Skin of body (tissue), 1 donor: ENCODE measurements at regions not wholly inside any gene's neighbourhood (a gene's known extent, or its start where the extent isn't known, plus 50 kb on each side); places are given as distances from the start of the nearest gene placed in this dataset.

Source experiments
- DNase-seq: peaks from one replicate; lab custom pipeline; 2025; lab: John Stamatoyannopoulos, UW

DNA sequence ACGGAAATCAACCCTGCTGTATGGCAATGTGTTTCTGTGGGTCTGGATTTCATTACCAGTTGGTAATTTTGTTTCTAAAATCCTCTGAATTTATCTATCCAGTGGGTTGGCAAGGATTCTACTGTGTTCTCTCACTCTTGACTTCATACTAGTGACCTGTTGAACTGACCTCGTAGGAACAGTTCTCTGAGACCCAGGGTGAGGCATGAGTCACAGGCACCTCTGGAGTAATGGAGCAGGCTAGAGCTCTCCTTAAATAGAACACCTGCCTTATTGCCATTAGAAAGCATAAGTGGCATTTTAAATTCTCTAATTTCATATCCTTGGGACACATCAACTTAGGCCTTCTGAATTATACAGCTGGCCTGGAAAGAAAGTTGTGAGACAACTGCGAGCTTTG lies 258.3 kb upstream of the NAV3 start:
- no peak for DNase-seq

DNA sequence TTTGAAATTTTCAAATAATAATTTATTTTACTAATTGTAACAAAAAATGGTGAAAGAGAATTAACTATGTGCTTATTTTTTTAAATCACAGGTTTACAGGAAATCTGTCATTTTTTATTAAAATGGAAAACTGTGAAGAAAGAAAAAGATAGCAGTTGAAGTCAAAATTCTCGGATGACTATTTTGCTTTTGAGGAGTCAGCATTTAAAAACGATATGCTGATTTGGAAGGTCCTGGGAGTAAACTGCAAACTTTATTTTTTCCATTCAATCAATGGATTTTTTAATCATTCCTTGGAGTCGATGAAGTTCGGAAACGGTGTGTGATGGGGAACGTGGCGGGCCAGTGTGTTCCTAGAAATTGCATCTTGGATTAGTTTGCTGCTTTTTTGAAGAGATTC lies 258.9 kb upstream of the NAV3 start:
- no peak for DNase-seq

DNA sequence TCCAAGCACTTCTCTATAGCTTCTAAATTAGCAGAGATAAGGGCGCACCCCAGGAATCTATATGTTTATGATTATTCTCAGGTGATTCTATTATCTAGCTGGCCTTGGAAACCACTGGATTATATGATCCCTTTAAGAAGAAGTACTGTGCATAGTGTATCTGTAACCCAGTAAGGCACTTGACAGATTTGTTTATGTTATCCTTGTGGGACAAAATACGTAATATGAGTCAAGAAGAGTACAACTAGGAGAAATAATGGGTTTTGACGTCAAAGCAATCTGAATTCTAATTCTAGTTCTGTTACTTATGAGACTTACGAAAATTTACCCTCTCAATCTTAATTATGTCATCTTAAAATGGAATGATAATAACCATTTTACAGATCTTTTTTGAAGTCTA lies 259.6 kb upstream of the NAV3 start:
- DNase-seq = no peak

DNA sequence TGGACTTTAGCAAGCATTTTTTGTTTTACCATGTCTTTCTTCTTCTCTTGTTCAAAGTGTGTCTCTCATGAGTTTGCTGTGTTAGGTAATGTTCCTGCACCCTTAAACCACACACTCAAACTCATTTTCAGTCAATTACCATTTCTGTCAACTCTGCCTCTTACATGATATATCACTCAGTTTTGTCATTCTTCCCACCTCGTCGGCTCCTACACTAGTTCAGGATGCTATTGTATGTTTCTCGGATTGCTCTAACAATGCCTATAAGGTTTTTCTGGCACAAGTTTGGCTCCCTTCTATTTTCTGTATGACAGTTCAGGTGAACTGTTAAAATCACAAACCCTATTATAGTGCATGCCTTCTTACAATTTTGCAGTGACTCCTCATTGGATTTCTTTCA lies 260.8 kb upstream of the NAV3 start:
- no peak for DNase-seq

DNA sequence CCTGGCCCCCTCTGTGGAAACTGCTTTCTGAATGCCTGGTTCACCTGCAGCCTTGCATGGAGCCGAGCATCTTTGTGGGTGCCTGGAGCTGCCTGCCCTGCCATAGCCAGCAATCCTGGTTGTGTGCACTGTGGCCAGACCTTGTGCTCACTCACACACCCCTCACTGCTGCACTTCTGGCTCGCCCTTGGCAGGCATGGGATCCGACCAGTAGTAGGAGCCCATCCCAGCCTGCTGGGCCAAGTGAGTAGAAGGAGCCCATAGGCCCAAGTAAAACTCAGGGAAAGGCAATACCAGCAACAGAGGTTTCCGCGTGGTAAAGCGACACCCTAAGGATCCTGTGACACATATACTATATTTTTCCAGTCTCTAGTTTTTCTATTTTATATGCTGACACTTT lies 270.0 kb upstream of the NAV3 start:
- DNase-seq = no peak

DNA sequence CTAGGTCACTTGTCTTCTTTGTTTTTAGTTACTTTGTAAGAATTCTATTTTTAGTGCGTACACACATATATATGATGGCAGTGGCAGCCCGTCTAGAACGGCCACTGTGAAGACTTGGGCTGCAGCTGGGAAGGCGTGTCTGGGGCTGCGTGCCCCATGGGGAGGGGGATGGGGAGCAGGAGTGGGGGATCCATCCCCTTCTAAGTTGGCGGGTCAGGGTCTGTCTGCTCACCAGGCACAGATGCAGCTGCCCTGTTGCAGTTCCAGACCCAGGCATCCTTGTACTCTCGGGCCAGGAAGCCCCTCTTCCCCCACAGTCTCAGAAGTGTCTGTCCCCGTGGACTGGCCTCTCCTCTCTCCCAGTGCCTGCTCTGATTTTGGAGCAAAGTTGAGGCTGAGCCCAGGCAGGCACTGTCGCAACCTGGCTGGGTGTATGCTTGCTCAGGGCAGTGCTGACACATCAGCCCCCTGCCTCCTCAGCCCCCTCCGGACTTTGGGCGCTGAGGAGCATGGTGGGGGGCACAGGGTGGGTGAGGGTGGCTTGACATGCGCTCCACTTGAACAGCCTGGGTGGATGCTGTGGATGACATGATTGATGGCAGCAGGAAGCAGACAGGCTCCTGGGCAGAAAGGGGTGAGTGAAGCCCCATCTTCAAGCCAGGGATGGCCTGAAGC lies 271.2 kb upstream of the NAV3 start:
- no peak for DNase-seq

DNA sequence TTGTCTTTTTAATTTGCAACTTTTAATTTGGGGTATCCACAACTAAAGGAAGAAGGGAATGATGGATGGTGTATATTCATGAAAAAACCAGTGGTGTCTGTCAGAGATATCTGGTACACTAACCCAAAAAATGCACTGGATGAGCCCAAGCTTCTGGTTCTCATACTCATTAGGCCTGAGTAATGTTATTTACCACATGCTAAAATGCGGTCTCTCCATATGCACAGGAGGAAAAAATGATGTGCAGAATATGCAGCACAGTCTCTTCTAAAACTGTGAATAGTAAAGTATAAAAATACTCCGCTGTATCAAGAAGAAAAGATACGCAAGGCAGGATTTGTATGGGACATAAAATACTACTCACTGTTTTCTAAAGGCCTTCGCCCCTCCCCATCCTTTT lies 275.6 kb upstream of the NAV3 start:
- DNase-seq = no peak

DNA sequence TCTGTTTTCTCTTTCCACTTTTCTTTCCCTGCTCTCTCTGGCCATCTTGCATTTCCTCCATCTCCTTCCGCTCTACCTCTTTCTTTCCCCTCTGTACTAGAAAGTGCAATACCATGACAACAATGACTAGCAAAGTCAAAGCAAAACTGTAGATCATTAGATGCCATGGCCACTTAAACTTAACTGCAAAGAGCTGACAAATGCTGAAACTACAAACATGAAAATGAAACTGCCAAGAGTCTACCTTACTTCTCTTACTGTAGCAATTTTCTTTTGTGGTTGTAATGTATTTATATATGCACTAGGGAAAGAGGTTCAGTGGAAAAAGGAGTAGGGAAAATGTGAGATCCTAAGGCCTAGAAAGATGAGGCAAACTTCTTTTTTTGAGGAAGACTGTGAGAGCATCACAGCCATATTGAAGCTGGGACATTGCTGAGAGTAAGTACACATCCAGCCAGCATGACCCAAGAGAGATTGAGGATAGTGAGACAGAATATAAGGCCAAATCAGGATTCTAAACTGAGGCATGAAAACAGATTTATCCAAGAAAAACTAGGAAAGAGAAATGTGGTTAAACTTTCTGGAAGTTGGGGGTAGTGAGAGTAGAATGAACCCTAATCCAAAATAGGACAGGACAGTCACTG lies 276.6 kb upstream of the NAV3 start:
- DNase-seq = no peak

DNA sequence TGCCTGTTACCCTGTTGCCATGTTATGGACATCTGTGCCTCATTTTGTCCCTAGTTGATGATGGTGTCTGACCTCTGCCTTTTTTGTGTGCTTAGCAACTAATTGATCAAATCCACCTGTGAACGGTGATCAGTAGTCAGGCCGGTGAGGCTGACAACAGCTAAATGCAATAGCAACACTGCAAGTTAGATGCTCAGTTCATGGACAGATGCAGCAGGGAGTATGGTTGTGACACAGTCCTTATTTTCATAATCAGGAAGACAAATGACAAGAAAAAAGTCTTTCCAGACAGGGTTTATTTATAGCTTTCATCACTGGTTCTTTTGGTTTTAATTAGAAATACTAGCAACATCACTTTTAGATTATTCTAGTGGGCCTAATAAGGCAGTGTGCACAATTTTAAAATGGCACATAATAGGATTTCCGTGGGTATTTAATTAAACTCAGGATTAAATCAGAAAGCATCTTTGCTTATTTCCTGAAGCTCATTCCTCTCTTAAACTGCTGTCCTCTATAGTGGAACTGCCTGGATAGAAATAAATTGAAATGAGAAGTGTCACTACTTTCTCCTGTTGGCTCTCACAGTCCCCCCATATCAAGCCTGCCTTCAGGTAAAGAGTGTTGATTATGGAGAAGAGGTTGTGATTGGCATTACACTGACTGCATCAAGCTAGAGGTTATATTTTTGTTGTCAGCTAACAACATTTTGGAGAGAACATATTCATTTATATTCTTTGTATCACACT lies 281.1 kb upstream of the NAV3 start:
- DNase-seq = peak; percentile 44

DNA sequence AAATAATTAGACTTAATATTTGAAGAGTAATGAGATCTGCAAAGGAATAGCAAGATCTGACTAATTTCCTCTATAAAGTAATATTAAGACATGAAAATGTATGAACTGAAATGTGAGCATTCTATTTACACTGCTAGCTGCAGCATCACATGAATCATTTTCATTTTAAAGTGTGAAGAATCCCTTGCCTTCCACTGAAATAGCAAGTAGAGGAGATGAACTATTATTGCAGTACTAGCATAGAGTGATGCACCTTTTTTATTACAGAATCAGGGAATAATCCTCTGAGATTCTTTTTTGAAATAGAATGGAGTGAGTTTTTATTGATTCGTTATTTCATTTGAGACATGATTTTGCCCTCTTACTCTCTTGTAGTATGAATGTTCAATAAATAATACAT lies 281.9 kb upstream of the NAV3 start:
- DNase-seq = no peak

DNA sequence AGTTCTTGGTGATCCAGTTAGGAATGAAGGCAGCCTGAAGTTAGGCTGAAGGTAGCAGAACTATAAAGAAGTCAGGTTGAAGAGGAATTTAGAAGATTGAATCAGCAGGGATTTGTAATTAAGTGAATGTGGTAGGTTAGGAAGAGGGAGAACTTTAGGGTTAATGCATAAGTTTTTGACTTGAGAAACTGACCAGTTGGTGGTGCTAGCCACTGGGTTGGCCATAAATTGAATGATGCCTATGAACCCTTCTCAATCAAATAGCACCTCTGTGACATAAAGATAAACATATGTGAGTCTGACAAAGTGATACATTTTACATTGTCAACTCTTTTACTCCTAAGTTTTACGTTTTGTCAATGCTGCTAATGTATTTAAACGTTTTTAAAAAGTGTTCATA lies 290.6 kb upstream of the NAV3 start:
- DNase-seq = no peak

DNA sequence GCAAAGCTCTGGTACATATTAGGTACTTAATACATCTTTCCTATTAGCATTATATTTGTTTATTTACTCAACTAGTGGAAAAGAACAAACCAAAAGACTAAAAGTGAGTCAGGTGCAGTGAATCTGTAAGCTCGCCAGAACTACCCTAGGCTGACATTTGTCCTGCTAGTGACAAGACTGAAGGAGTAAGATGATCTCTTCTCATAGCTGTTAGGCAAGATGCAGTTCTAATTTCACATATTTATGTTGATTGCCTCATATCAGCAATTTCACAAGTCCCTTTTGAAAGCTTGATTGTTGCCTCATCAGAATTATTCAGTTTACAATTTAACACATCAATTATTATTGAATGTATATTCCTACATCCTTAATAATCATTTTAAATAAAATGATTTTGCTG lies 293.0 kb upstream of the NAV3 start:
- DNase-seq = no peak

DNA sequence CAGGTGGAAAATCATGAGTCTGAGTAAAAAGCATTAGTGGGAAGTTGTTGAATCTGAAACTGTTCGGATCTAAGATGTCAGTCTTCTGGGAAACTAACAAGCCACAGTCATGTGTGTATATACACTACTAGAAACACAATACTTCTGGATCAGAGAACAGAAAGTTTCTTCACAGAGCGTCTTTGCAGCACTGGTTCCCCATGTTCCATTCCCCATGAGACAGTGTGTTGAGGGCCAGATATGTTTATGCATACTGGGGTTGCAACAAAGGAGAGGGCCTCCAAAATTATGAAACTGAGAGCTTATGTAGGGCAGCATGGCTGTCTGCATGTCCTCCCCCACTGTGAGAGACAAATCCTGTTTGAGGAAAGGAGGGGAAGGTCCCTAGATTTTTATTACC lies 295.0 kb upstream of the NAV3 start:
- no peak for DNase-seq

DNA sequence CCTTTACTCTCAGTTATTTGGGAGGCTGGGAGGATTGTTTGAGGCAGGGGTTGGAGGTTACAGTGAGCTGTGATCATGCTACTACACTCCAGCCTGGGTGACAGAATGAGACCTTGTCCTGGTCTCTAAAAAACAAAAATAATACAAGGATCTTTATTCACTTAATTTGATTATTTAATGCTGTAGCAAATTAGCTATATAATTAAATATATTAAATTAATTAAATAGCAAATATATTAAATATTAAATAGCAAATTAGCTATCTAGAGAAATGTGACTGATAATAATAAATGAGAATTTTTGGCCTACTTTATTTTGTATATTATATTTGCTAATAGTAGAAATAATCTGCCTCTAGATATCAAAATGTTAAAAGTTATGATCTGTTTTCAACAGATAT lies 298.8 kb upstream of the NAV3 start:
- no peak for DNase-seq

DNA sequence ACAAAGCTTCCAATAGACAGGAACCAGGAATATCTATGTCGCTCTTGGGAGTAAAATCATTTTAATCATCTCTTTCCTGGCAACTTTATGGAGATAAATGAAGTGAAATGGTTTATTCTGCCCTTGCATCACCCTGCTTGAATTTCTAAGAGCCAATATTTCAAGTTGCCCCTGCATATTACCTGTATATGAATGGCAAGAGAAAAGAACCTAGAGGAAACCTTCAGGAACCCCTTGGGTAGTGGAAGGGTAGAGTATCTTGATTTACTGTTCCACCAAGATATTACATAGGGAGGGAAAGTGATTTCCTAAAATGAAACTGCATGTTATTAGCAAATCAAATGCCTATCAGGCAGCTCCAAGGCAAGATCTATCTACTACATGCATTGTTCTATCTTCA lies 308.4 kb upstream of the NAV3 start:
- DNase-seq = no peak

DNA sequence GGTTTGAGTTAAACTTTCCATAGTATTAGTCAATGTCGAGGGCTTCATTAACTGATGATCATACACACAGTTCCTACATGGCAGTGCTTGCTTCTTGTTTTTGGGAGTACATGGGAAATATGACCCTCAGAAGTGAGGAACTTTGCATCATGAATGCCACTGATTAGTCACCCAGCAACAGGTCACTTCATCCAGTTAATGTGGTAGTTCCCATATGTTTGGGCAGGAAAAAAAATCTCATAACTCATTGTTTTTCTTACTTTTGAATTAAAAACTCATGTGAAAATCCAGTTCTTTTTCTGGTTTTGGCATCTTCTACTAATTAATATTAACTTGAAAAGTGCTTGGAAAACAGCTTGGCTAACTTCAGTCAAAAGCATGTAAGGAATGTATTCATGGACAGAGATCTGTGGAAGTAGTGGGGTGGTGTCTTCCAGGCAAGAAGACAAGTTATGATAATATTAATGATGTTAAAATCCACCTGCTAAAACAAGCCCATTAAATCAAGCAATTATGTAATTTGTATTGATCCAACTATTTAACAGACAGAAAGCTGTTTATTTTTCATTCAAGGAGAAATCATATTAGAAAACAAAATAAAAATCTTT lies 309.1 kb upstream of the NAV3 start:
- no peak for DNase-seq

DNA sequence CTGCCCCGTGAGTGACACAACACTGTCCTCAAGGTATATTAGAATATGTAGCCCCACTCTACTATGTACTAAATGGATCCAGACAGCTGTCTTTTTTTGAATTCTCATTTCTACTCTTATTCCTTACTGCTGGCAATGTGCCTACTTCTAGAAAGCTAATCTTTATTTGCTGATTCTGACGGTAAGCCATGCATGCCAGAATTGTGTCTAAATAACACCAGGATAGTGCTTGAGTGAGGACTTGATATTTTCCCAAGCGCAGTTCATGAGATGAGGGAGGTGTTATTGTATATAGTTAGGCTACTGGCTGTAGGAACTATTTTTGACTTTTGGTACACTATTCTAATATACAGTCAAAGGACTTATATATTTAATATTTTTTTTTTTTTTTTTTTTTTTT lies 316.2 kb upstream of the NAV3 start:
- DNase-seq = no peak

DNA sequence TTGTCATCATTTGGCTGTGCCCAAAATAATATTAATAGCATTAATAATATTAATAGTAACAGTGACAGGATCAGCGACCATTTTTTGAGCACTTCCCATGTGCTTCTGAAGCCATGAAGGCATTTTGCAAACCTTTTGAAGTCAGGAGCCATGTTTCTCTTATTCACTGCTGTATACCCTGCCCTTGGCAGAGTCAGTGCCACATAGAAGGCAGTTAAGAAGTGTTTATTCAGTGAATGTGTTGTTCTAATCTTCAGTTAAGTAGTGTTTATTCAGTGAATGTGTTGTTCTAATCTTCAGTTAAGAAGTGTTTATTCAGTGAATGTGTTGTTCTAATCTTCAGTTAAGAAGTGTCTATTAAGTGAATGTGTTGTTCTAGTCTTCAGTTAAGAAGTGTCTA lies 319.7 kb upstream of the NAV3 start:
- no peak for DNase-seq

DNA sequence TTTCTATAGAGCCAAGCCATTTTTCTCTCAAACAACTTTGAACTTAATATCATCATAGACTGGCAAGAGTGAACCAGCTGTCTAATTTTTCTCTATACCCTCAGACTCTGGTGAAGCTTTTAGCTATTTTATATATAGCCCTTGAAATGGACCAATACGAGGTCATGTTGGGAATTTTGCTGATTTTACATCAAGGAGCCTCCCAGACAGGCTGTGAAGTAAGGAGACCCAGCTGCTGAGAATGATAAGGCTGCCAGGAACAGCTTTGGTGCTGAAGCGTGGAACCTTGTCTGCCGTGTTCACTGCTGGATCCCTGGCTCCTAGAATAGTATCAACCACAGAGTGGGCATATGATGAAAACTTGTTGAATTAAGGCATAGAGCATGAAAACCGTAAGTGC lies 326.2 kb upstream of the NAV3 start:
- no peak for DNase-seq

DNA sequence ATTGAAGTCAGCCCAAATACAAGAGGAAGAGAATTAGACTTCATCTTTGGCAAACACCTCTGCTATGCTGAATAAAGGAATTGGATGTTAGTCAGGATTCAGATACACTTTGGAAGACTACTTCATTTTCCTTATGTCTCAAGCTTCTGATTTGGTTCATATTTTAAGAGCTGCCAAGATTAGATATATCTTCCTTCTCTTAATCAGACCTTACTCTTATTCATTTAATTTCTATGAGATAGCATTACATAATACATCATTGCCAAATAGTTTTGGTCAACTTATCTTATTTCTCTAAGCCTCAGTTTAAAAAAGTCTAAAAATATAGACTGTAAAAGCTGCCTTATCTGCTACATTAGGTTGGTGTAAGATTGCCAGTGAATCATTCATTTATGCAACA lies 330.6 kb upstream of the NAV3 start:
- DNase-seq = no peak

DNA sequence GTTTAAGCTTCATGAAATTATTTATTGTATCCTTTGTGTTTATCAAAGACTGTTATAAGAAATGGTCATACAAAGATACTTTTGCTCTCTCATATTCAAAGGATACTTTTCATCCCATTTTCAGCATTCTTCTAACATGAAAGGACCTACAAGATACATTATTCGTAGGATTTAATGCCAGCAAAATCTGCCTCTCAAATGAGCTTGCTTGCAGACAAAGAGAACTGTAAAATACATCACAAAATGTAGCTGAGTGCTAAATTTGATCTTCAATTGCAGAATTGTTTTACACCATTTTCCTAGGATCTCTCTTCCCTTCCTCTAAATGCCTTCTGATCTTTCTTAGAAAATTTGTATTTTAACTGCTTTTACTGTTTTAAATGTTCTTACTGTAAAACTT lies 333.0 kb upstream of the NAV3 start:
- no peak for DNase-seq

DNA sequence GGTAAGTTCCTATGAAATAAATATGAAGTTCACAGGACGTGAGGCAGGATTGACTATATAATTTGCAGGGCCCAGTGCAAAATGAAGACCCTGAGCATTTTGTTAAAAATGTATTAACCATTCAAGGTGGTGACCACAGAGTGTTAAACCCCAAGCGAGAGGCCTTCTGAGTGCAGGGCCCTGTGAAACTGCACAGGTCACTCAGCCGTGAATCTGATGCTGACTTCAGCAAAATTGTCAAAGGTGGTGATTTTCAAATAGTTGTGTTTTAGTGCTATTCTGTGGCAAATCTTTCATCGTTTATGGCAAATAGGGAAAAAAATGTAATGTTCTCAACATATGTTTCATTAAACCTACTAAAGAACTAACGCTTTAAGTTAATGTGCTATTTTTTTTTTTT lies 334.0 kb upstream of the NAV3 start:
- DNase-seq = no peak

DNA sequence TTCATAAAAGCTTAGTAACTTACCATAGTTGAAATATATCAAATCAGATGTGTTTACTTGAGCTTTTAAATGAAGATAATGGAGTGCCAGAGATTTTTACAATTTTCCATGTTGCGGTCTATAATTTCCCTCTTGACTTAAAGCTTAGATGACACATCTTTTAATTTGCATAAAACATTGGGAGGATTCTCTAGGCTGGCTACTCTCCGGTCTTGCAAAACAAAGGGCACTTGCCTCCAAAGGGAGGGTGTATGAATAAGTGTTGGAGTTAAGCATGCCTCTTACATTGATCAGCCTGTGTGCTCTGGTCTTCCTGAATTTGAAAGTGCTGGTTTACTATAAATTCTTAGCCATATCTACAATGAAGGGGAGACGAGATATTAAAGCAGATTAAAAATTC lies 336.4 kb upstream of the NAV3 start:
- DNase-seq = no peak
